HCT116 (cell line): ENCODE measurements at regions not wholly inside any gene's neighbourhood (a gene's known extent, or its start where the extent isn't known, plus 50 kb on each side); places are given as distances from the start of the nearest gene placed in this dataset.

Experiments
- ATAC-seq: fragments of 200-7000 bp; cut with Tn5 transposase; 2 replicates; pipeline ENCODE4 v1.9.1; 2020; ENCODE audit warnings: mild to moderate bottlenecking, moderate library complexity
- BruUV-seq: library from RNA; stranded (reverse); fragments of 400-500 nt; replicated peaks from 2 replicates; lab custom pipeline; 2021; lab: Mats Ljungman, UMichigan
- CTCF ChIA-PET: fragments of 300-600 bp; sonication (Branson Sonifier 250); formaldehyde crosslinking; loops from one replicate; lab custom pipeline; 2021; ENCODE audit warnings: antibody characterized with exemption; lab: Charles Lee
- POLR2A ChIA-PET: fragments of 300-600, 350-600 bp; sonication (Branson Sonifier 250); formaldehyde crosslinking; loops from one replicate; lab custom pipeline; 2021; ENCODE audit warnings: antibody characterized with exemption; lab: Charles Lee
- RAD21 ChIA-PET, 2 experiments: fragments of 300-600 bp; sonication (Branson Sonifier 250); formaldehyde crosslinking; loops; one replicate each; lab custom pipeline; 2023; ENCODE audit warnings: low total read pairs in 2 of 2; ENCODE audit not compliant: uncharacterized antibody in 2 of 2, unreplicated experiment in 2 of 2, low non-redundant PET in 1 of 2; lab: Charles Lee
- DNase-seq: peaks from one replicate; pipeline ENCODE4 v3.0.0-alpha.2; 2010; ENCODE audit warnings: low read depth, low spot score
- H2AFZ ChIP-seq: fragments of 200-600 bp; shearing (Covaris generic), sonication (generic); 2 replicates; pipeline ENCODE4 v1.6.1; 2017; ENCODE audit warnings: low read depth, mixed run types, mixed read lengths, antibody characterized with exemption, low read length; ENCODE audit not compliant: poor library complexity, severe bottlenecking
- H3K27ac ChIP-seq: 2 replicates; pipeline ENCODE4 v1.5.1; 2012; ENCODE audit warnings: low read depth, low read length
- H3K27me3 ChIP-seq: fragments of 200-600 bp; sonication (generic); 2 replicates; pipeline ENCODE4 v1.6.1; 2016; ENCODE audit warnings: mixed run types, low read length, mixed read lengths; ENCODE audit not compliant: insufficient read depth
- H3K36me3 ChIP-seq, 2 experiments: fragments of 200-500 bp in 1 of 2; fragments of 200-600 bp in 1 of 2; sonication (Bioruptor generic) in 1 of 2; sonication (generic) in 1 of 2; 2 replicates each; pipeline versions ENCODE4 v1.5.1 to v1.6.1; 2014 to 2016; ENCODE audit warnings: low read length in 2 of 2, inconsistent platforms in 1 of 2, mixed read lengths in 1 of 2, mixed run types in 1 of 2; ENCODE audit not compliant: insufficient read depth in 2 of 2, control insufficient read depth in 1 of 2
- H3K4me1 ChIP-seq, 2 experiments: fragments of 200-600 bp in 1 of 2; sonication (generic) in 1 of 2; 2 replicates each; pipeline versions ENCODE4 v1.5.1 to v1.6.1; 2012 to 2017; ENCODE audit warnings: low read length in 2 of 2, inconsistent platforms in 1 of 2, mild to moderate bottlenecking in 1 of 2, mixed read lengths in 1 of 2, mixed run types in 1 of 2, moderate library complexity in 1 of 2; ENCODE audit not compliant: insufficient read depth in 2 of 2, control insufficient read depth in 1 of 2
- H3K4me2 ChIP-seq: fragments of 200-600 bp; sonication (generic); 2 replicates; pipeline ENCODE4 v1.6.1; 2017; ENCODE audit warnings: mixed run types, low read length, mixed read lengths
- H3K4me3 ChIP-seq, 2 experiments: fragments of 200-600 bp in 1 of 2; sonication (generic) in 1 of 2; replicated peaks in 1 of 2; 2 replicates each; pipeline ENCODE4 v1.5.1; 2011 to 2016; ENCODE audit warnings: low read length in 2 of 2, control low read depth in 1 of 2, low read depth in 1 of 2, mild to moderate bottlenecking in 1 of 2, mixed read lengths in 1 of 2, mixed run types in 1 of 2
- H3K79me2 ChIP-seq: fragments of 200-600 bp; sonication (generic); 2 replicates; pipeline ENCODE4 v1.6.1; 2017; ENCODE audit warnings: mild to moderate bottlenecking, mixed run types, low read length, moderate library complexity, mixed read lengths; ENCODE audit not compliant: insufficient read depth
- H3K9ac ChIP-seq: fragments of 200-600 bp; sonication (generic); 2 replicates; pipeline ENCODE4 v1.6.1; 2016; ENCODE audit warnings: low read length, mixed read lengths
- H3K9me2 ChIP-seq: fragments of 200-600 bp; sonication (generic), shearing (Covaris generic); 2 replicates; pipeline ENCODE4 v1.6.1; 2017; ENCODE audit warnings: mixed run types, mild to moderate bottlenecking, moderate library complexity; ENCODE audit not compliant: insufficient read depth
- H3K9me3 ChIP-seq, 2 experiments: fragments of 200-500 bp in 1 of 2; fragments of 200-600 bp in 1 of 2; sonication (Bioruptor generic) in 1 of 2; sonication (generic) in 1 of 2; 2 replicates each; pipeline ENCODE4 v1.6.1; 2014 to 2017; ENCODE audit warnings: low read length in 2 of 2, mixed read lengths in 2 of 2, inconsistent platforms in 1 of 2, low read depth in 1 of 2, mild to moderate bottlenecking in 1 of 2, mixed run types in 1 of 2, moderate library complexity in 1 of 2; ENCODE audit not compliant: control insufficient read depth in 1 of 2, insufficient read depth in 1 of 2
- H4K20me1 ChIP-seq: fragments of 200-600 bp; sonication (generic), shearing (Covaris generic); 2 replicates; pipeline ENCODE4 v1.6.1; 2017; ENCODE audit warnings: mixed run types, mild to moderate bottlenecking, moderate library complexity; ENCODE audit not compliant: insufficient read depth
- CBX3 ChIP-seq: IDR thresholded peaks from 2 replicates; pipeline ENCODE4 v1.6.1; 2012; ENCODE audit warnings: low read depth
- EGR1 ChIP-seq: IDR thresholded peaks from 2 replicates; pipeline ENCODE4 v1.6.1; 2012; ENCODE audit warnings: low read depth
- ELF1 ChIP-seq: IDR thresholded peaks from 2 replicates; pipeline ENCODE4 v1.6.1; 2012; ENCODE audit warnings: low read depth, borderline replicate concordance
- EZH2 ChIP-seq: fragments of 200-600 bp; sonication (generic); IDR thresholded peaks from 2 replicates; pipeline ENCODE4 v1.6.1; 2017; ENCODE audit warnings: antibody characterized with exemption, mixed run types
- EZH2phosphoT487 ChIP-seq: fragments of 200-600 bp; IDR thresholded peaks from 2 replicates; pipeline ENCODE4 v1.6.1; 2018; ENCODE audit warnings: antibody characterized with exemption, borderline replicate concordance
- FOSL1 ChIP-seq: IDR thresholded peaks from 2 replicates; pipeline ENCODE4 v1.6.1; 2012; ENCODE audit warnings: low read depth
- MAX ChIP-seq: IDR thresholded peaks from 2 replicates; pipeline ENCODE4 v1.6.1; 2012
- POLR2AphosphoS5 ChIP-seq: IDR thresholded peaks from 2 replicates; pipeline ENCODE4 v1.6.1; 2011; ENCODE audit warnings: mild to moderate bottlenecking, low read depth, low read length, moderate library complexity
- RAD21 ChIP-seq: IDR thresholded peaks from 2 replicates; pipeline ENCODE4 v1.6.1; 2012; ENCODE audit warnings: low read depth, mild to moderate bottlenecking
- REST ChIP-seq: IDR thresholded peaks from 2 replicates; pipeline ENCODE4 v1.6.1; 2012; ENCODE audit warnings: low read depth
- SIN3A ChIP-seq: IDR thresholded peaks from 2 replicates; pipeline ENCODE4 v1.6.1; 2012; ENCODE audit warnings: low read depth
- SP1 ChIP-seq: IDR thresholded peaks from 2 replicates; pipeline ENCODE4 v1.6.1; 2012; ENCODE audit warnings: low read depth
- SRF ChIP-seq: IDR thresholded peaks from 2 replicates; pipeline ENCODE4 v1.6.1; 2012; ENCODE audit warnings: low read depth
- YY1 ChIP-seq: IDR thresholded peaks from 2 replicates; pipeline ENCODE4 v1.6.1; 2011; ENCODE audit warnings: low read length, low read depth, moderate library complexity, mild to moderate bottlenecking; ENCODE audit not compliant: insufficient replicate concordance; ENCODE audit errors: extremely low read depth
- ZBTB33 ChIP-seq: IDR thresholded peaks from 2 replicates; pipeline ENCODE4 v1.6.1; 2011; ENCODE audit warnings: mild to moderate bottlenecking, low read length, moderate library complexity; ENCODE audit not compliant: insufficient replicate concordance; ENCODE audit errors: extremely low read depth
- ZFX ChIP-seq: fragments of 450-650 bp; IDR thresholded peaks from 2 replicates; pipeline ENCODE4 v1.6.1; 2017
- ZNF274 ChIP-seq: fragments of 200-500 bp; sonication (Bioruptor generic); IDR thresholded peaks from 2 replicates; pipeline ENCODE4 v1.6.1; 2014; ENCODE audit warnings: mild to moderate bottlenecking, low read depth, low read length, inconsistent platforms
- intact Hi-C: fragments of 100-400 bp; cut with micrococcal nuclease; formaldehyde crosslinking; loops from 2 replicates; pipeline ENCODE4 v1.10.0; 2022

- ATAC-seq (no peak), DNase-seq (no peak)
- H3K79me2 ChIP-seq: no peaks in the 10 kb centered on the region
- no peak overlapping the region for H3K4me3 ChIP-seq
- H2AFZ ChIP-seq: no peak overlapping the region
- no peaks in the 10 kb centered on the region for H3K4me1 ChIP-seq
- H3K36me3 ChIP-seq: no peaks in the 10 kb centered on the region
- RAD21 ChIA-PET: no interaction called here
- BruUV-seq: no TSS peak
- H3K9ac ChIP-seq: no peak overlapping the region
- H3K27me3 ChIP-seq: no peaks in the 10 kb centered on the region
- POLR2A ChIA-PET: no interaction called here
- peaks cover 3 to 21% of the 10 kb centered on the region in 2 experiments; a peak in 2 of 4 replicates for H3K9me3 ChIP-seq
- intact Hi-C loops: no loop called here
- H4K20me1 ChIP-seq: no peaks in the 10 kb centered on the region
- no peak overlapping the region for H3K4me2 ChIP-seq
- CTCF ChIA-PET: no interaction called here
- H3K9me2 ChIP-seq: no peaks in the 10 kb centered on the region
- H3K27ac ChIP-seq: no peak overlapping the region
- TF ChIP-seq ELF1: no peak
These were observed 1085.8 kb upstream of the AUTS2 start for GRCh38 chr7:68512466-68512865.

GRCh38 chr7:68518060-68518459 is 1080.2 kb upstream of the AUTS2 start:
- no peak for ATAC-seq
- H3K4me3 ChIP-seq: no peak overlapping the region
- no peak for DNase-seq
- no peak overlapping the region for H3K4me2 ChIP-seq
- H3K9me2 ChIP-seq: no peaks in the 10 kb centered on the region
- H3K27ac ChIP-seq: no peak overlapping the region
- H3K27me3 ChIP-seq: no peaks in the 10 kb centered on the region
- H3K36me3 ChIP-seq: no peaks in the 10 kb centered on the region
- no peak overlapping the region for H3K9ac ChIP-seq
- CTCF ChIA-PET: no interaction called here
- H4K20me1 ChIP-seq: no peaks in the 10 kb centered on the region
- no peak overlapping the region for H2AFZ ChIP-seq
- intact Hi-C loops: no loop called here
- H3K79me2 ChIP-seq: no peaks in the 10 kb centered on the region
- RAD21 ChIA-PET: no interaction called here
- no peaks in the 10 kb centered on the region for H3K4me1 ChIP-seq
- POLR2A ChIA-PET: no interaction called here
- BruUV-seq: no TSS peak
- peaks cover 0 to 23% of the 10 kb centered on the region in 2 experiments; a peak in 1 of 4 replicates for H3K9me3 ChIP-seq
- TF ChIP-seq SIN3A (no peak), ZNF274 (no peak), ZFX (no peak), POLR2AphosphoS5 (no peak), MAX (no peak), ZBTB33 (no peak), EZH2 (no peak), CBX3 (no peak), YY1 (no peak), RAD21 (no peak), SP1 (no peak), EGR1 (no peak), ELF1 (no peak), SRF (no peak), REST (no peak), EZH2phosphoT487 (no peak), FOSL1 (no peak)
